Heart left ventricle (tissue), 16 donors: ENCODE measurements at regions not wholly inside any gene's neighbourhood (a gene's known extent, or its start where the extent isn't known, plus 50 kb on each side); places are given as distances from the start of the nearest gene placed in this dataset.
A peak's percentile ranks its signal among the peaks of the same experiment; 100 is the strongest.

Experiments
- ATAC-seq, 4 donors: fragments of 200-7000 bp; cut with Tn5 transposase; one replicate each; pipeline ENCODE4 v1.9.1; 2020 to 2022; ENCODE audit warnings: moderate library complexity in 4 of 4, mild to moderate bottlenecking in 3 of 4, moderate number of reproducible peaks in 1 of 4
- DNase-seq, 5 donors: peaks; one replicate each; pipeline ENCODE4 v3.0.0-alpha.2; 2020
- H3K27ac ChIP-seq, 12 donors: fragments of 200-600 bp; sonication (generic) in 4 of 12; one replicate each; pipeline versions ENCODE4 v1.5.0 to v1.8.0; 2016 to 2022; ENCODE audit warnings: mild to moderate bottlenecking in 2 of 12
- H3K27me3 ChIP-seq, 9 donors: fragments of 200-600 bp; sonication (generic) in 2 of 9; one replicate each; pipeline versions ENCODE4 v1.5.1 to v1.8.0; 2016 to 2022; ENCODE audit warnings: mild to moderate bottlenecking in 3 of 9
- H3K36me3 ChIP-seq, 9 donors: fragments of 200-600 bp; sonication (generic) in 2 of 9; one replicate each; pipeline versions ENCODE4 v1.5.0 to v1.8.0; 2018 to 2022; ENCODE audit warnings: mild to moderate bottlenecking in 2 of 9
- H3K4me1 ChIP-seq, 12 donors: fragments of 200-600 bp; sonication (generic) in 4 of 12; one replicate each; pipeline versions ENCODE4 v1.5.0 to v1.8.0; 2016 to 2022; ENCODE audit warnings: mild to moderate bottlenecking in 3 of 12
- H3K4me3 ChIP-seq, 12 donors: fragments of 200-600 bp; sonication (generic) in 4 of 12; one replicate each; pipeline versions ENCODE4 v1.5.0 to v1.8.0; 2017 to 2022; ENCODE audit warnings: mild to moderate bottlenecking in 9 of 12, moderate library complexity in 4 of 12
- H3K9me3 ChIP-seq, 12 donors: fragments of 200-600 bp; sonication (generic) in 4 of 12; one replicate each; pipeline versions ENCODE4 v1.5.0 to v1.8.0; 2016 to 2022; ENCODE audit warnings: mild to moderate bottlenecking in 1 of 12
- CTCF ChIP-seq, 12 donors: fragments of 200-600 bp; sonication (generic) in 4 of 12; IDR thresholded peaks; one replicate each; pipeline versions ENCODE4 v1.5.0 to v1.8.0; 2018 to 2022; ENCODE audit warnings: antibody characterized with exemption in 12 of 12, mild to moderate bottlenecking in 5 of 12
- POLR2A ChIP-seq, 2 donors: fragments of 450-650 bp; IDR thresholded peaks; one replicate each; pipeline ENCODE4 v1.6.1; 2017; ENCODE audit warnings: antibody characterized with exemption in 2 of 2, mild to moderate bottlenecking in 2 of 2, moderate library complexity in 2 of 2
- WGBS, 4 donors: extraction: QIAGEN DNeasy Blood & Tissue Kit in 2 of 4; methylation state at CpG; one replicate each; pipeline versions ENCODE4 v1.1.5 to v1.1.7; 2013 to 2018; 5-methylcytosine and 5-hydroxymethylcytosine counted together
- intact Hi-C, 10 donors: fragments of 100-400 bp; cut with DNase I; formaldehyde crosslinking; loops; one replicate each; pipeline versions ENCODE4 v1.11.1 to v1.14.2; 2022
- donor health status: ischemic (EF 13 %, LVEDD 7.1; RV severe dilation, severe dysfunction).
- donor health status: healthy with polysubstance abuse.
- donor health status: DM: no; HTN: yes; CAD: no.
- donor health status: DM: no; HTN: no; CAD: no.
- donor health status: ischemic (EF 25% LVEDD 6.9; RV normal size, moderate dysfunction).
- donor health status: ischemic (EF 25% LVEDD 5.7; RV mildly dilated, moderate dysfunction).
- donor health status: healthy.
- donor health status: DM: yes; HTN: yes; CAD: no.
- donor health status: ischemic (EF 35%, LVEDD 5.7; RV mildly dilated, moderate dysfunction).
- donor health status: nonischemic (EF 11% LVEDD 7.7; RV severe dilation, severe dysfunction).
- donor health status: DM: yes; HTN: yes; CAD: no.
- donor health status: PGD.
- donor health status: ischemic (EF 29% LVEDD 5.4; RV normal size, mild dysfunction).
- donor health status: nonischemic (EF 23%, LVEDD 6.1; RV moderate dilation, normal function).

GRCh38 chr4:120163895-120164294 lies 97.2 kb upstream of the MAD2L1 start:
- WGBS, 4 donors = 35 to 43% (median 38%) methylated on average over 2 of the region's 2 CpGs
- ATAC-seq = peak in 2 of 4 donors; percentile 37 to 57
- no peaks in the 10 kb centered on the region for H3K27me3 ChIP-seq
- H3K4me3 ChIP-seq = no peak overlapping the region
- no peaks in the 10 kb centered on the region for H3K9me3 ChIP-seq
- no peak overlapping the region for H3K27ac ChIP-seq
- intact Hi-C loops = loop anchor here in 2 of 10 donors (5.0 to 10.0 kb wide), 2 partner anchors 548 to 551 kb away; no protein-coding TSS in a partner anchor
- no peak for DNase-seq
- H3K4me1 ChIP-seq = peaks cover 0 to 13% (median 0%) of the 10 kb centered on the region in 12 donors
- H3K36me3 ChIP-seq = no peaks in the 10 kb centered on the region
- TF ChIP-seq POLR2A (IDR thresholded peaks at IDR 0.05) (no peak), CTCF (IDR thresholded peaks at IDR 0.05) (no peak)

DNA sequence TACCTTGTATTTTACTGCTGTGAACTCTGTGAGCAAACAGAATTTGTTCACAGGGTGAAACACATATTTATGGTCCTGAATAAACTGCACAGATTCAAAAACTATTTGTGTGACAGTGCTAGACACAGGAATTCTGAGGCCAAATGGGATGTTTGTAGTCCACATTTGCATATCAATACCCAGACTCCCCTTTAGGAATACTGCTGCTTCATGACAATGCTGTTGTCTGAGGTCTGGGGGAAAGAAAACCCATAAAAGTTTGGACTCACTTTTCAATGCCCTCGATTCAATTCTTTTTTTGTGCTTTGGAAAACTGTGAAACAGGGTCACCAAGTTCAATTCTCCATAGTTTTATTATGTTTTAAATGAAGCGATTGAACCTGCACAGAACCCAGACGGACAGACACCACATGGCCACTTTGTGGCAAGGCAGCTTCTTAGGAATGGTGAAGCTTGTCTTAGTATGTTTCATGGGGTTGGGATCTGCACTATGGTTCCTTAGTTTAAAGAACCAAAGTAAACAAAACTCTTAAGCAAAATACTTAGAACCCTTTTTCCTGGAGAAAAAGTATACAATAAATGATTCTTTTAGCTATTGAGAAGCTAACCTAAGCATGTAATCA lies 92.3 kb upstream of the MAD2L1 start:
- DNase-seq (no peak), ATAC-seq (no peak)
- intact Hi-C loops = loop anchor here in 9 of 10 donors (2.0 to 10.0 kb wide), 7 partner anchors 783 to 1096 kb away; no protein-coding TSS in a partner anchor
- H3K36me3 ChIP-seq = no peaks in the 10 kb centered on the region
- TF ChIP-seq POLR2A (IDR thresholded peaks at IDR 0.05) (no peak), CTCF (IDR thresholded peaks at IDR 0.05) (no peak)
- no peak overlapping the region for H3K27ac ChIP-seq
- no peak overlapping the region for H3K4me3 ChIP-seq
- WGBS, 4 donors = 80 to 87% (median 83%) methylated on average over 3 of the region's 3 CpGs
- no peaks in the 10 kb centered on the region for H3K9me3 ChIP-seq
- peaks cover 0 to 6% (median 0%) of the 10 kb centered on the region in 12 donors for H3K4me1 ChIP-seq
- no peaks in the 10 kb centered on the region for H3K27me3 ChIP-seq

GRCh38 chr4:120158046-120158445 lies 91.4 kb upstream of the MAD2L1 start:
- DNase-seq = no peak
- Histone ChIP-seq H3K4me1 (no peaks in the 10 kb centered on the region), H3K36me3 (no peaks in the 10 kb centered on the region), H3K9me3 (no peaks in the 10 kb centered on the region), H3K27me3 (no peaks in the 10 kb centered on the region), H3K27ac (no peak overlapping the region), H3K4me3 (no peak overlapping the region)
- intact Hi-C loops = loop anchor here in 9 of 10 donors (2.0 to 10.0 kb wide), 7 partner anchors 784 to 1097 kb away; no protein-coding TSS in a partner anchor
- TF ChIP-seq CTCF (IDR thresholded peaks at IDR 0.05) = peak in 1 of 12 donors; percentile 10
- no peak for TF ChIP-seq POLR2A (IDR thresholded peaks at IDR 0.05)
- 44 to 53% (median 47%) methylated on average over 2 of the region's 2 CpGs for WGBS, 4 donors
- no peak for ATAC-seq

- Histone ChIP-seq H3K27ac (no peak overlapping the region), H3K27me3 (no peaks in the 10 kb centered on the region), H3K9me3 (no peaks in the 10 kb centered on the region), H3K4me1 (no peaks in the 10 kb centered on the region), H3K36me3 (no peaks in the 10 kb centered on the region), H3K4me3 (no peak overlapping the region)
- TF ChIP-seq CTCF (IDR thresholded peaks at IDR 0.05) (peak; percentile 56 to 82 (median 67)), POLR2A (IDR thresholded peaks at IDR 0.05) (no peak)
- ATAC-seq (no peak), DNase-seq (no peak)
- intact Hi-C loops = loop anchor here (1.0 to 10.0 kb wide), 10 partner anchors 786 to 1099 kb away; no protein-coding TSS in a partner anchor
- WGBS, 4 donors = 28 to 37% (median 32%) methylated on average over 5 of the region's 5 CpGs
Observed at GRCh38 chr4:120156120-120156718, 89.6 kb upstream of the MAD2L1 start.
